GM20431 (cell line): ENCODE measurements at regions not wholly inside any gene's neighbourhood (a gene's known extent, or its start where the extent isn't known, plus 50 kb on each side); places are given as distances from the start of the nearest gene placed in this dataset.
"Not testable (repeated sequence)": the region's sequence is repeated elsewhere in the genome, so short reads cannot be mapped to it uniquely, and the experiment has no call there.

Experiments used
- in situ Hi-C: fragments of 300-500 bp; cut with MseI, MboI; formaldehyde crosslinking; loops from one replicate; pipeline ENCODE4 v1.15.0; 2020; ENCODE audit warnings: low sequenced_read_pairs; ENCODE audit not compliant: unreplicated experiment

DNA sequence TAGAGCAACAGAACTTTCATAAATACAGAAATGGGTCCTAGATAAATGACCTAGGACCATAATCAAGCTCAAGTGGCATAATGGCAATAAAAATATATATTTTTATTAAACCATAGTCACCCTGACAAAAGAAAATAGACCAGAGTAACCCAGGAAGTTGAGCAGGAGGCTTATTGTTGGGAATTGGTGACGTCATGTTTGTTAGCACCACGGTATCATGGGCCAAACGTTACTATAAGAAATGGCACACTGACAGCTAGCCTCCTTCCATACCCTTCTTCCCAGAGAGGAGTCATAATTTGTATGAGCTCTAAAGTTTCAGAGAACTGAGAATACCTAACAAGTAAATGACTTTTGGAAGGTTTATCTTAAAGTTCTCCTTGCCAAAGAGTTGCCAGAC lies 1698.2 kb downstream of the REEP3 start:
- in situ Hi-C loops: no loop called here

DNA sequence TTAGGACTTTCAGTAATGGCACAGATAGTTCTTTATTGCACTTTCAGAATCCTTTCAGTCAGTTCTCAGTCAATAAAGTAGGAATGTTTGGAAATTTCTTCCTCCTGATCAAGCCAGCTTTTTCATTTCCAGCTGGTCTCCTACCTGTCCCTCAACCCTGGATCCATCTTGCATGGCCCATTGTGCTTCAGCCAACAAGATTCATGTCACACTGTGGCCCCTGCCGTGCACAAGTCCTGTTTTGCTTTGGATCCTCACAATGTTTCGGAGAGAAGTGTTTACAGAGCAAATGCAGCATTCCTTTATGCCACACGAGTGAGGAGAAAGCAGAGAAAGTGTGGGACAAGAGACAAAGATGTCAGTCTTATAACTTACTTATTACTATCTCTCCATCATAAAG lies 1694.7 kb upstream of the LRRTM3 start:
- in situ Hi-C loops: no loop called here

DNA sequence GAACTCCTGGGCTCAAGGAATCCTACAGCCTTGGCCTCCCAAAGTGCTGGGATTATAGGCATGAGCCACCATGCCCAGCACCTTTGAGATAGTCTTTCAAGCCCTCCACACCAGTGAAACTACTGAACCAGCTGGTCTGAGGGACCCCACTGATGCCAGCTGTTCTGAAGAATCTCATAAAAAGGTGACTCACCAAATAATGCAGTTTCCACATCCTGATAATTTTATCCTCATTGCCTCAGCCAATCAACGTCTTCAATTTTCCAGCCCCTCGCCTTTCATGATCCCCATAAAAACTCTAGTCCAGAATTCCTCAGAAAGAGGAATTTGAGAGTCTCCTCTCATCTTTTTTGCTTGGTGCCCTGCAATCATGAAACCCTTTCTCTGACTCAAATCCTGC lies 1691.6 kb upstream of the LRRTM3 start:
- in situ Hi-C loops: no loop called here

DNA sequence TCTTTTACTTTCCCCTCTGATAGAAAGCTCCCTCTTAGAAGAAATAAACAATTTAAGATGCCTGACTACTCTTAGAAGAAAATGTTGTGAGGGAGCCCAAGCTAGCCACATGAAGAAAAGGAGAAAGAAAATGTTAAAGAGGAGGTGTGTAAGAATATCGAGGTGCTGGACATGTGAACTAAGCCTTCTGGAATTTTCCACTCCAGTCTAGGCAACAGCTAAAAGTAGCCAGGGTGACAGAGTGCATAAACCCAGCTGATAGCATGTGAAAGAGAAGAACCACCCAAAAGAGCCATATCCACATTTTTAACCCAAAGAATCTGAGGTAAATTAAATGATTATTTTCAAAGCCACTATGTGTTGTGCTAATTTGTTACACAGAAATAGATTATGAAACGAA lies 1690.6 kb upstream of the LRRTM3 start:
- in situ Hi-C loops: no loop called here

DNA sequence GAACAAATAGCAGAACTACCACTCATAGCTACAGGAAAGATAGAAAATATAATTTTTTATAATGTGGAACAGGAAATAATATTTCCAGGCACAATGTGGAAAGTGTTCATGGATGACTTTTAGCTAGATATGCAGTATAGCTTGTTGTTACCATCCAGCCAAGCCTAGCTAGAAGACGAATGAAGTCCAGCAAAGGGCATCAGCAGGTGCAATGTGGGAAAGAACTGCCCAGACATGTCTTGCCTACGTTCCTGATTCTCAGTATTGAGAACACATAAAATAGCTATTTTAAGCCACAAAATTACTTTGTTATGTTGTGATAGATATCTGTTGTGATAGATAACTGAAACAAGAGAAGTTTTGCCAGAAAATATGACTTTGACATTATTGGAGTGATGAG lies 1690.0 kb upstream of the LRRTM3 start:
- in situ Hi-C loops: no loop called here

DNA sequence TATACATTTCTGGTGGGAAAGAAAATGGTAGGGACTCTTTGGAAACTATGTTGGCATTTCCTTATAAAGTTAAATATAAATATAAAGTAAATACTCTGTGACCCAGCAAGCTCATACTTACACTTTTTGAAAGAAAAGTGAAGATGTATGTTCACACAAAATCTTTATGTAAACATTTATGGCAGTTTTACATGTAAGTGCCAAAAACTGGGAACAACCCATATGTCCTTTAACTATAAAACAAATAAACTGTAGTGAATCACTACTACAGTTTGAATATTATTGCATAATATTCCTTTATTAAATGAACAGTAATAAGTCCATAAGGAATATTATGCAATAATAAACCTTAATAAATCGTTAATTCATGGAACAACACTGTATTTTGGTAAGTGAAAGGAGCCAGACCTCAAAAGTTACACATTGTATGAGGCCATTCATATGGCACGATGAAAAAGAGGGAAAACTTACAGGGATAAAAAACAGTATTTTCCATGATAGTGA lies 1660.3 kb upstream of the LRRTM3 start:
- in situ Hi-C loops: no loop called here

DNA sequence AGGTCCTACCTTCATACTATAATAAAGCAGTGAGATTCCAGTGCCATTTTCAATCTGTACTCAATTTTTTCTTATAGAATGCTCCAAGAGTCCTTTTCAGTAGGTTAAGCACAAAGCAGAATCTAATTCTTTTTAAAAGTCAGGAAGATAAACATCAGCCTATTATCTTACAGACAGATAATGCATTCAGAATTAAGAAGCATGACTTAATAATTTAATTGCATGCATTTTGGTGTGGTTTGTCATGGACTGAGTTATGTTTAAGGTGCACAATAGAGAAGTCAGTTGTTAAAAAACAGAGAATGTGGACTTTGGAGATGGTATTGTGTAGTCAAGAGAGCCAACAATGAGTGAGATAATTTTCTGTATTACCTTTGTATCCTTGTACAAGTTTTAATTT lies 1656.3 kb upstream of the LRRTM3 start:
- in situ Hi-C loops: not testable (repeated sequence)

DNA sequence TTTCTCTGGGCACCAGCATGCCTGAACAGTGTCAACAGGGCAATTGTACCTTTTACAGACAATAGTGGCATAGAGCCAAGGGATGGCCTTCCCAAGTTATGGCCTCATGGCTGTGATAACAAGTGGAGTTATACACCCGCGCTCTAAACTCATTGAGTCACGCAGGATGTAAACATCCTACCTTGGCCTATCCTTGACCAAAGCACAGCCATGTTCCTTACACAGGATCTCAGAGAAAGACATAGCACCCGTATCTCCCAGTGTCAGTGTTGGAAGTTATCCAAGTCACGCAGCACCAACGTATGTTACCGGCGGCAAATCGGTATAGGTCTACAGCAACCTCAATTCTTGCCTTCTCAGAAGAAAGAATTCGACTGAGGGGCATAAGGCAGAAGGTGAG lies 1654.9 kb upstream of the LRRTM3 start:
- in situ Hi-C loops: no loop called here

DNA sequence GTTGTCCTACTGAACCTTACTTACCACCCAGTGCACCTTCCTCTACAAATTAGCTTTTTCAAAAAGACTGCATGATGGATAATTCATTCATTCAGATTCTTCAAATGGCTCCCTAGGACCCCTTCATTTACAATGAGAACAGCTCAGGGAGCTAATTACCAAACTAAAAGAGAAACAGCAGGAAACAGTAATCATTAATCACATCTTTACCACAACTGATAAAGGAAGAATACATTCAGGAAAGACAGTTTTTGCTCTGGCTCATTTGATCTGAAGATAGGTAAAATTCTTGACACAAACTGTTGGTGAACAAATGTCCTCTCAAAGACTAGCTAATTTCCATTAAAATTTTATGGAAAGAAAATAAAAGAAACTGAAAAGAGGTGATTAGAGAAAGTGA lies 1652.7 kb upstream of the LRRTM3 start:
- in situ Hi-C loops: no loop called here

DNA sequence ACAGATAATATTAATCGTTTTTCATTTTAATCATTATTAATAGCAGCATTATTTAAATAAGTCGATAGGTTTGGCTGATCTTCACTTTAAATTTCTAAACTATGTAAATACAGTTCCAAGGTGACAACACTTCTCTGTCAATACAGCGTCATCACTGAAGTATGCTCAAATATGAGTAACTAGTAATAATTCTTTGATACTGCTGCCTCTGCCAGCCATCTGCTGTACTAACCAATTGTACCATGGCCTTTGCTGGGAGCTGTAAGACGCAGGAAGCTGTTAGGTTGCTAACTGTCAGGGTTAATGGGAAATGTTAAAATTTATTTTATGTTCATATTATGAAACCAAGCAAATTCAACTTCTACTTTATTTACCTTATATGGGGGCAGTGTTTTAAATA lies 1650.5 kb upstream of the LRRTM3 start:
- in situ Hi-C loops: no loop called here

DNA sequence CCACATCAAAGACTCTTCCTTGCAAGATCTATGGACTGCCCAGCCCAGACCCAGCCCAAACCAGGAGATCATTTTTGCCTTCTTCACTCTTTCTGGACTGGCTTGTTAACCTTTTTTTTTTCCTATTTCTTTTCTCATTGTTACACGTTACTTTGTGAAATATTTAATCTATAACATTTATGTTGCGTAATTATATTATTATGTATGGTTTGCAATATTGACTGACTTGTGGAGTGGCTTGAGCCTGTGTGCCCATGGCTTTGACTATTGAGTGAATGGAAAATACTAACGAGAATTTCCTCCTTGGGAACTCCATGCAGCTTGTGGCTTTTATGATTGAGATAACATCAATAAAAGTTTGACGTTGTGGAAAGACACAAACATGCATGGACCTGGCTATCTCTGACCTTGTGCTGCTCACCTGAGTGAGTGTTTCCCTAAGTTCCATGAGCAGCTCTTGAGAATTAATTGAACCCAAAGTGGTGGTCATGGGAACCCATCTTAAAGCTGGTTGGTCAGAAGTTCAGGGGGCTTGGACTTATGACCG lies 1641.3 kb upstream of the LRRTM3 start:
- in situ Hi-C loops: no loop called here

DNA sequence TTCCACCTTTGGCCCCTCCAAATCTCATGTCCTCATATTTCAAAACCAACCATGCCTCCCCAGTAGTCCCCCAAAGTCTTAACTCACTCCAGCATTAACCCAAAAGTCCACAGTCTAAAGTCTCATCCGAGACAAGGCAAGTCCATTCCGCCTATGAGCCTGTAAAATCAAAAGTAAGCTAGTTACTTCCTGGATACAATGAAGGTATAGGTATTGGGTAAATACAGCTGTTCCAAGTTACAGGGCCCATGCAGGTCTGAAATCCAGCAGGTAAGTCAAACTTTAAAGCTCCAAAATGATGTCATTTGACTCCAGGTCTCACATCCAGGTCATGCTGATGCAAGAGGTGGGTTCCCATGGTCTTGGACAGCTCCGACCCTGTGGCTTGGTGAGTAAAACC lies 1640.1 kb upstream of the LRRTM3 start:
- in situ Hi-C loops: not testable (repeated sequence)

DNA sequence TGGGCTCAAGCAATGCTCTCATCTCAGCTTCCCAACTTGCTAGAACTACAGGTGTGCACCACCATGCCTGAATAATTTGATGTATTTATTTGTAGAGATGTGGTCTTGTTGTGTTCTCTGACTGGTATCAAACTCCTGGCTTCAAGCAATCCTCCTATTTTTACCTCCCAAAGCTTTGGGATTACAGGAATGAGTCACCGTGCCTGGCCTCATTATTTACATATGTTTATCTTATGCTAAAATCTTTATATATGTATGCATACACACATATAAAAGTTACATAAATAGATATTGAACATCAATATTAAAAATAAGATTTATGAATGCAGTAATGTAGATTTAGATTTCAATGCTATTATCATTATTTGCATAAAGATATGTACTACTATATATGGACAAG lies 1634.5 kb upstream of the LRRTM3 start:
- in situ Hi-C loops: no loop called here

DNA sequence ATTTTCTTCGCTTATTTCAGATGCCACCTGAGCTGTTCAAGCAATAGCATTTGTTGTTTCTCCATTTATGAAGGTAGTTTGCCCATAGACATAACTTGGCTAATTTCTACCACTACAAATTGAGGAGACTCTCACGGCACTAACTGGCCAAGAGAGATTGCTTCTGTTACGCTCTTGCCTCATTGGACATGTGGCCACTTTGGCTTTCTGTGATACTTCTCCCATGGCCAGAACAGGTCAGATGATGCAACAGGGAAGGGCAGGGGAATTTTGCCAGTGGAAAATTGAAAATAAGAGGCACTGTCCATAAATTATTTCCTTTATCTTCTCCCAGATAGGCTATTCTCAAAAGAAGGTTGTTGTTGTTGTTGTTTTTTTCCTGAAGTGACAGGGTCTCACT lies 1633.3 kb upstream of the LRRTM3 start:
- in situ Hi-C loops: no loop called here

DNA sequence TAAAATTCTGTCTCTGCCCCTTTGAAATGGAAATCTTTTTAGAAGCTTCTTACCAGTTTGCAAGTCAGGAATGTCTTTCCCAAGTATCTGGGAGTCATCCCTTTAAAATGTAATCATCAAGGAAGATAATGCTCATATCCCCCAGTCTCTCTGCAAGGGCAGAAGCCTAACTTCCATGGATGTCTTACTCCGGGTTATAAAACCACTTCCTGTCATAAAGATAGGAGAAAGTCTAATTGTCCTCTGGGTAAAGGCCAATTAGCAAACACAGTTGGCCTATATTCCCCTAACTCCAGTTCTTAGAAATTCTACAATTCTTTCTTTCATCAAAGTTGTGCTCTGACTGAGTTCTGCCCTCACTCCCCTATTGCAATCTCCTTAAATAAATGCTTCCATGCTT lies 1631.5 kb upstream of the LRRTM3 start:
- in situ Hi-C loops: no loop called here

DNA sequence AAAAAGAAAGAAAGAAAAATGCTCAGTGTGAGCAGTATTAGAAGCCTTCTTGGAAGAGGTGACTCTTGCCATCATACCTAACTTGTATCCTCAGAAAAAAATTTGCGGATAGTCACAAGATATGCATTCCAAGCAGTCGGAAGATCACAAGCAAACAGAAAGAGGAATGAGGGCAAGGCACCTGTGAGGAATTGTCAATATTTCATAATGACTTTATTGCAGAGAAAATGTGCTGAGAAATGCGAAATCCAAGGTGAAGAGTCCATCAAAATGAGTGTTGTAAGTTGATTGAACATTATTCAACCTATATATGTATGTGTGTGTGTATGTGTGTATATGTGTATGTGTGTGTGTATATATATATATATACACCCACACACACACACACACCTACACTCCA lies 1624.7 kb upstream of the LRRTM3 start:
- in situ Hi-C loops: no loop called here

DNA sequence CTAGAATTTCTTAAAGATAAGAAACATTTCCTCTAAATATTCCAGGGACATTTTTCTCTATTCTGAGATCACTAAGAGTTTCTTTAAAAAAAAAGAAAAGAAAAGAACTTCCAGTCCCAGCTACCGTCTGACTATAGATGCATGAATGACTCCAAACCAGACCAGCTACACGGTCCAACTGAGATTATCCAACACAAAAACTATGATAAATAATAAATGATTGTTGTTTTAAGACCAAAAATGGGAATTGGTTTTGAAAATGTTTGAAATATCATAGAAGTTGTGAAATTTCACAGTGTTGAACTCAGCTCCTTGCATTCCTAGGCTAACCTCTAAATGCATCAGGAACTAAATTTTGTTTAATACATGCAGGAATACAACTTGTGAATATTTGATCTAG lies 1619.6 kb upstream of the LRRTM3 start:
- in situ Hi-C loops: no loop called here

DNA sequence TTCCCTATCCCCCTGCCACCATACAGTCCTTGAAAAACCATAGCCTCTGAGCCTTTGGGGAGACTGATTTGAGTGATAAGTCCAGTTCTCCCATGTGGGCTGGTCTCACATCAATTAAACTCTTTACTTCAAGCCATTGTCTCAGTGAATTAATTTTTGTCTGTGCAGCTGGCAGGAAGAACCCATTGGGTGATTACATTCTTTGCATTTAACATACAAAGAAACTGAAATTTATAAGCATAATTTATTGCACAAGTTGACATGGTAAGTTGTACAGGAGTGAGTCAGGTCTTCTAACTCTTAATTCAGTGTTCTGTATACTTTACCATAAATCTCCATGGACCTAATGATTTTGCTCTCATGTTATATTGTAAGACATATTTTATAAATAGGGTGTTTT lies 1613.0 kb upstream of the LRRTM3 start:
- in situ Hi-C loops: no loop called here

DNA sequence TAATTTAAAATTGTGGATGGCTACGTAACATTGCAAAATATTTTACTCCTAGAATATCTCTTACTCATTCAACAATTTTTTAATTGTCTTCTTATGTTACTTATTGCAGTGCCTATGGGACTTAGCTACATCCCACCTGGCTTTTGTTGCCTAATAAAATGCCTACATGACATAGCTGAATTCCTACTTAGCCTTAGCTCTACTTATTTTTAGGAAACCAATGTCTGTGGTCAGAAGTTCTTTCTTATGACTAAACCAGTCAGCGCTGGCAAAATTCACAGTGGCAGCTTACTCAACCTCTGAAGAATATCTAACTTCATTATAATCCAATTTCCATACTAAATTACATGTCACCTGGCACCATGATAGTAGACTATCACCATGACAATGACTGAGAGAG lies 1612.4 kb upstream of the LRRTM3 start:
- in situ Hi-C loops: no loop called here

DNA sequence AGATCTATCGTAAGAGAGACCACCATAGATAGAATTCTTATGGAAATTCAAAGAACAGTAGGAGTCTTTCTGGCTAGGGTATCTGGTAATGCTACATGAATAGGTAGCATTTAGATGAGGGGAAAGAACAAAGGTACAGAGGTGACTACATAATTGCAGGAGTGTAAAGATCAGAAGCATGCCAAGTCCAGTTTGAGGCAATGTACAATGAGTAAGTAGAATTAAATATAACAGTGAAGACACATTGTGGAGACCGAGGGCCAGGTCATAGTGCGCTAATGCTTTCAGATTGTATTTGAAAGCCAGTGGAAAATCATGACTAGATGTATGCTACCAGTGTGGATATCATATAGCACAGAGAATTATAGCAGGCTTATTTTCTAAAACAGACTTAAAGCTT lies 1611.6 kb upstream of the LRRTM3 start:
- in situ Hi-C loops: no loop called here

DNA sequence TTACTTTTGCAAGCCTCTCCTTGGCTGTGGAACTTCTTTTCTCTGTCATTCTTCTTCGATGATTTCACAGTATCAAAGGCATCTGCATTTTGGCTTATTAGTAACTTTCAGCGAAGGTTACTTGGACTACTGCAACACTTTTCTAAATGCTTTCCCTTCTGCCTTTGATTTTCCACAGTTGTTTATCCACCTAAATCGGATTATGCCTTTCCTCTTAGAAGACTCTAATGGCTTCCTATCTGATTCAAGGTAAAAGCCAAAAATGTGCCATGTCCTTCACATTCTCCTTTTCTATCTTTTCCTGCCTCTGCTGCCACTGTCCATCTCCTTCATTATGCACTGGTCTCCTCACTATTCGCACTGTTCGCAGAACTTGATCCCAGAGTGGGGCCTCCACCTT lies 1606.3 kb upstream of the LRRTM3 start:
- in situ Hi-C loops: no loop called here

DNA sequence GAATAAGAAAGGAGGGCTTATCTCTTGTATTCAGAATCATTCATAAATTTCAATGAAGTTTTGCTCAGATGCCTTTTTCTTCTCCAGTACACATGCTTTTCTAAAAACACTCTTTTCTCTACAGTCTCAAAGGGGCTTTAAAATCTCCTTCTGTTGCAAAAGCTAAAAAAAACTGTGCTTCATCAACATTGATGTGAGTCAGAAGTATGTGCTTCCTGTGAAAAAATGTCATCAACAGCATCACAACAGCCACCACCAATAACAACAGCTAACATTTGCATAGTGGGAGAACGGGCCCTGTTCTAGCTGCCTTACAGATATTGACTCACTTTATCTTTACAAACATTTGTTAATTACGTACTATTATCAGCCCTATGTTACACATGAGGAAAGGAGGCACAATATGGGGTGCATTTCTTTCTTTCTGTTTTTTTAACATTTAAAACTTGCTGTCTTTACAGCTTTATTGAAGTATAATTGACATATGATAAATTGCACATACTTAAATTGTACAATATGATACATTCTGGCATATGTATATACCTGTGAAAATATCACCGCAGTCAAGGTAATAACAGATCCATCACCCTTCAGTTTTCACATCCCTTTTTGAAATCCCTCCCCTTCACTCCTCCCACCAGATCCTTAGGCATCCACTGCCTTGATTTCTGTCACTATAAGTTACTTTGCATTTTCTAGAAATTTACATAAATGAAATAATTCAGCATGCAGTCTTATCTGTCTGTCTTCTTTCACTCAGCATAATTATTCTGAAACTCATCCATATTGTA lies 1605.4 kb upstream of the LRRTM3 start:
- in situ Hi-C loops: no loop called here
